Retinal pigment epithelial cell (primary cell): ENCODE measurements at regions not wholly inside any gene's neighbourhood (a gene's known extent, or its start where the extent isn't known, plus 50 kb on each side); places are given as distances from the start of the nearest gene placed in this dataset.
A peak's percentile ranks its signal among the peaks of the same experiment; 100 is the strongest.
"Not testable (repeated sequence)": the region's sequence is repeated elsewhere in the genome, so short reads cannot be mapped to it uniquely, and the experiment has no call there.

Source experiments
- DNase-seq: peaks from one replicate; pipeline ENCODE4 v3.0.0-alpha.2; 2010; ENCODE audit warnings: low read depth
- H3K4me3 ChIP-seq: 2 replicates; pipeline ENCODE4 v1.5.1; 2011; ENCODE audit warnings: mild to moderate bottlenecking, low read length, control low read depth, moderate library complexity
- CTCF ChIP-seq: conservative IDR thresholded peaks from 2 replicates; pipeline ENCODE4 v1.5.1; 2011; ENCODE audit warnings: low read depth, low read length, control low read depth, inconsistent platforms

- no peak overlapping the region for H3K4me3 ChIP-seq
- DNase-seq: no peak
- TF ChIP-seq CTCF: no peak
These were observed 109.1 kb downstream of the SEPTIN7 start for GRCh38 chr7:35909870-35910357.

GRCh38 chr7:35910621-35911020 is 109.8 kb downstream of the SEPTIN7 start:
- DNase-seq, H3K4me3 ChIP-seq: not testable (repeated sequence)

GRCh38 chr7:35913350-35913749 is 112.5 kb downstream of the SEPTIN7 start:
- DNase-seq, H3K4me3 ChIP-seq: not testable (repeated sequence)

- DNase-seq, H3K4me3 ChIP-seq: not testable (repeated sequence)
These were observed 113.4 kb downstream of the SEPTIN7 start for GRCh38 chr7:35914214-35914613.

GRCh38 chr7:35915247-35915955 is 114.5 kb downstream of the SEPTIN7 start:
- not testable (repeated sequence) for DNase-seq, H3K4me3 ChIP-seq

GRCh38 chr7:35918217-35918616 is 117.4 kb downstream of the SEPTIN7 start:
- not testable (repeated sequence) for DNase-seq, H3K4me3 ChIP-seq

- not testable (repeated sequence) for H3K4me3 ChIP-seq, DNase-seq
These were observed 118.8 kb downstream of the SEPTIN7 start for GRCh38 chr7:35919607-35920006.

- H3K4me3 ChIP-seq, DNase-seq: not testable (repeated sequence)
These were observed 120.5 kb downstream of the SEPTIN7 start for GRCh38 chr7:35921338-35921737.

- not testable (repeated sequence) for DNase-seq, H3K4me3 ChIP-seq
These were observed 123.8 kb downstream of the SEPTIN7 start for GRCh38 chr7:35924668-35925067.

GRCh38 chr7:35926966-35927365 is 126.1 kb downstream of the SEPTIN7 start:
- not testable (repeated sequence) for DNase-seq, H3K4me3 ChIP-seq

- not testable (repeated sequence) for H3K4me3 ChIP-seq, DNase-seq
These were observed 130.3 kb downstream of the SEPTIN7 start for GRCh38 chr7:35931134-35931533.

GRCh38 chr7:35931551-35931950 is 130.7 kb downstream of the SEPTIN7 start:
- not testable (repeated sequence) for H3K4me3 ChIP-seq, DNase-seq

GRCh38 chr7:35940695-35941094 is 139.8 kb downstream of the SEPTIN7 start:
- DNase-seq: not testable (repeated sequence)

GRCh38 chr7:35945621-35946020 is 144.8 kb downstream of the SEPTIN7 start:
- TF ChIP-seq CTCF: peak; percentile 6
- DNase-seq, H3K4me3 ChIP-seq: not testable (repeated sequence)

More at GRCh38 chr7:35940695-35941094, 139.8 kb downstream of the SEPTIN7 start:
- not testable (repeated sequence) for H3K4me3 ChIP-seq

GRCh38 chr7:35955735-35956134 is 154.9 kb downstream of the SEPTIN7 start:
- not testable (repeated sequence) for DNase-seq, H3K4me3 ChIP-seq

GRCh38 chr7:35956988-35957387 is 156.1 kb downstream of the SEPTIN7 start:
- not testable (repeated sequence) for DNase-seq, H3K4me3 ChIP-seq

GRCh38 chr7:35961260-35961659 is 160.4 kb downstream of the SEPTIN7 start:
- not testable (repeated sequence) for H3K4me3 ChIP-seq

GRCh38 chr7:35962607-35963006 is 161.8 kb downstream of the SEPTIN7 start:
- H3K4me3 ChIP-seq, DNase-seq: not testable (repeated sequence)

More at GRCh38 chr7:35961260-35961659, 160.4 kb downstream of the SEPTIN7 start:
- DNase-seq: not testable (repeated sequence)
